ENCODE measurements at regions not wholly inside any gene's neighbourhood (a gene's known extent, or its start where the extent isn't known, plus 50 kb on each side); places are given as distances from the start of the nearest gene placed in this dataset.

DNA sequence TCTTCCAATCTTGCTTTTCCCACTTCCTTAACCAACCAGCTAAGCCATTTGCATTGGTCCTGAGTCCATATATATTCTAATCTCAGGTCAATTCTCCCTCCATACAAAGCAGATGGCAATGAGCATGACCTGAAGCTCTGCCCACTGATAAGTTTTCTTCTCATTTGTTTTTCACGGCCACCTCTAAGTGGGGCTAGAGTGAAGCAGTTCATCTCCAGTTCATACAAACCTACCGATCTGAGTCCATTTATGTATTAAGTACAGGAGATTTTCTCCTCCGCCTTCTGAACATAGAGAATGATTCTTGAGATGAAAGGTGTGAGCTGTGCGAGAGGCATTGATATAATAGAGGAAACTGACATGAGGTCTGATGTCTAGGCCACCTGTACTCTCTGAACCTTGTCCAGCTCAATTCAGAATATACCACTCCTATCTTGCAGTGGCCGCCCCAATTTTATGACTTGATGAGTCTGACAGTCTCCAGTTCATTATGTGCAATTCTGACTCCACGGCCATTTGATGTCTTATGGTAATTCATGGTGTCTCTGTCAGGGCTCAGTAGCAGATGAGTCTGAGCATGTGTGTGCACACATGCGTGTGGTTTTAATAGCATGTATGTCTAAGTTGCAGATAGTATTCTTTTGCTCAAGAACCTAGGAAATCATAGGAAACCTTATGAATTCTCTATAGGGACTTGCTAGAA is 329.8 kb downstream of the PMP22 start:
- no peak overlapping the region for H3K9ac ChIP-seq (ENCODE audit: low read length)
- H3K27ac ChIP-seq (ENCODE audit: low read length) = no peak overlapping the region
- no peak overlapping the region for H2AFZ ChIP-seq (ENCODE audit: low read length)
- H3K79me2 ChIP-seq (ENCODE audit: low read length) = no peaks in the 10 kb centered on the region
- H4K20me1 ChIP-seq (ENCODE audit: insufficient read depth, low read depth, low read length) = no peaks in the 10 kb centered on the region
- no peaks in the 10 kb centered on the region for H3K27me3 ChIP-seq (ENCODE audit: low read length)
- H3K9me3 ChIP-seq (ENCODE audit: low read length) = no peaks in the 10 kb centered on the region
- no peaks in the 10 kb centered on the region for H3K36me3 ChIP-seq (ENCODE audit: insufficient read depth, low read length)
- H3K4me3 ChIP-seq (ENCODE audit: low read length) = no peak overlapping the region
- no peak overlapping the region for H3K4me2 ChIP-seq (ENCODE audit: low read depth, low read length, poor library complexity, severe bottlenecking)
- no peaks in the 10 kb centered on the region for H3K4me1 ChIP-seq (ENCODE audit: low read length)
- H3K9me2 ChIP-seq (replicated peaks; ENCODE audit: insufficient read depth, low read length) = no peaks in the 10 kb centered on the region
- no peak for DNase-seq

DNA sequence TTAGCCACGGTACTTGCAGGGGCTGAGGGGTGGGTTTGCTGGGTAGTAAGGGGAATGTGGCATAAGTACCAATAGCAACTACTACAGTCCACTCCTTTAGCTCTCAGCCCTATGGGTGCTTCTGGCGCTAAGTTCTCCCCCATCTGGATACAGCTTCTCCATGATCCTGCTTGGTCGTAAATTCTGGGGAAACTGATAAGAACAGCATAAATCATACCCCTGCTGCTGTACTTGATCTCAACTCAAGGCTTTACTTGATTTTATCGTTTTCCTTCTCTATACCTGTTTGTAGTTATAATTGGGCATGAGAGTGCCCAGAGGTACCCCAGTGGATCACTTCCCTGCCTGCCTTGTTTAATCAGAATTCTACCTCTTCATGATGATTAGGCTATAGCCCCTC is 331.4 kb downstream of the PMP22 start:
- no peak overlapping the region for H3K4me3 ChIP-seq (ENCODE audit: low read length)
- no peak overlapping the region for H3K9ac ChIP-seq (ENCODE audit: low read length)
- no peak overlapping the region for H3K4me2 ChIP-seq (ENCODE audit: low read depth, low read length, poor library complexity, severe bottlenecking)
- H3K27me3 ChIP-seq (ENCODE audit: low read length) = no peaks in the 10 kb centered on the region
- H3K4me1 ChIP-seq (ENCODE audit: low read length) = no peaks in the 10 kb centered on the region
- no peaks in the 10 kb centered on the region for H3K9me2 ChIP-seq (replicated peaks; ENCODE audit: insufficient read depth, low read length)
- no peaks in the 10 kb centered on the region for H3K36me3 ChIP-seq (ENCODE audit: insufficient read depth, low read length)
- no peak overlapping the region for H3K27ac ChIP-seq (ENCODE audit: low read length)
- H3K9me3 ChIP-seq (ENCODE audit: low read length) = no peaks in the 10 kb centered on the region
- H2AFZ ChIP-seq (ENCODE audit: low read length) = no peak overlapping the region
- no peaks in the 10 kb centered on the region for H3K79me2 ChIP-seq (ENCODE audit: low read length)
- H4K20me1 ChIP-seq (ENCODE audit: insufficient read depth, low read depth, low read length) = no peaks in the 10 kb centered on the region
- DNase-seq = no peak

DNA sequence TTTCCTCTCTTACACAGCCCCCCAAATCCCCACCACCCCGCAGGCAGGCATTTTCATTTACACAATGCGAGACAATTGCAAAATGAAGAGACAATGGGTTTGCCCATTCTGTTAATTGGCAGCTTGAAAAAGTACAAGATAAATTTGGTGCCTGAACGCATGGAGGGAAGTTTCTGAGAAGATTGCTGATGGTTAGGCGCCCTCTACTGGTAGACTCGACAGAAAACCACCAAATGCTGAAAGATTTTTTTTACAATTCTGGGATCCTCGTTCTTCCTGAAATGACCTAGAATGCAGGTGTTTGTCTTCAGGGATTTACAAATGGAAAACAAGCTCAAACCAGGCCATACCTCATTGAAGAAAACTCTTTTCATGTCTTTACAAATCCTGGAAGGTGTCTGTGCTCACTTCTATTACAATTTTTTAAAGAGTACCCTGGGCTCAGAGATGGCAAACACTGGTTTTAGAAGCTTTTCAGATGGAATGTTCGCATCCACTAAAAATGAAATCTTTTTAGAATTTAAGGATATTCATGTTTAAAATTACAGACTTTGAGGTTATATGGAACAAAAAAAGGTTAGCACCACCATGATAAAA is 338.5 kb downstream of the PMP22 start:
- no peaks in the 10 kb centered on the region for H4K20me1 ChIP-seq (ENCODE audit: insufficient read depth, low read depth, low read length)
- no peak overlapping the region for H3K27ac ChIP-seq (ENCODE audit: low read length)
- H3K36me3 ChIP-seq (ENCODE audit: insufficient read depth, low read length) = no peaks in the 10 kb centered on the region
- H3K9me2 ChIP-seq (replicated peaks; ENCODE audit: insufficient read depth, low read length) = no peaks in the 10 kb centered on the region
- DNase-seq = peak; percentile 80
- no peak overlapping the region for H3K4me3 ChIP-seq (ENCODE audit: low read length)
- no peaks in the 10 kb centered on the region for H3K4me1 ChIP-seq (ENCODE audit: low read length)
- no peaks in the 10 kb centered on the region for H3K79me2 ChIP-seq (ENCODE audit: low read length)
- H2AFZ ChIP-seq (ENCODE audit: low read length) = no peak overlapping the region
- H3K9ac ChIP-seq (ENCODE audit: low read length) = no peak overlapping the region
- no peak overlapping the region for H3K4me2 ChIP-seq (ENCODE audit: low read depth, low read length, poor library complexity, severe bottlenecking)
- H3K27me3 ChIP-seq (ENCODE audit: low read length) = no peaks in the 10 kb centered on the region
- peaks cover 3% of the 10 kb centered on the region; the same call in 1 of the 2 replicates for H3K9me3 ChIP-seq (ENCODE audit: low read length)

DNA sequence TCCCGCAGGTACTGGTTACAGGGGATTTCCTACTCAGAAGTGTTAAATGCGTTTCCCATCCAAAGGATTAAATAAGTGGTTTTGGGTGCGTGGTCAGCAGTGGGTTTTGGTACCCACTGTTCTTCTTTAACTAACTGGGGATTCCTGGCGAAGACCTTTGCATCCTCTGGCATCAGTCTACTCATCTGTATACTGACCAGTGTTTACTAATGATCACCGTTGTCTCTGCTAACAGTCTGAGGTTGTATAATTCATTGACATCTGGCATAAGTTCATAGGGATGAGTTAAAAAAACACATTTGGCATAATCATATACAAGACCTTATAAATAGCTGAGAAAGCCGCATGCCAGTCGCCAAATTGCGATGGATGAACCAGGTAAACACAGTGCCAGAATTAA is 339.1 kb downstream of the PMP22 start:
- Histone ChIP-seq H3K9me2 (replicated peaks; ENCODE audit: insufficient read depth, low read length) (no peaks in the 10 kb centered on the region), H3K9ac (ENCODE audit: low read length) (no peak overlapping the region), H2AFZ (ENCODE audit: low read length) (no peak overlapping the region), H3K4me3 (ENCODE audit: low read length) (no peak overlapping the region), H3K27ac (ENCODE audit: low read length) (no peak overlapping the region), H3K9me3 (ENCODE audit: low read length) (peaks cover 3% of the 10 kb centered on the region; the same call in 1 of the 2 replicates), H4K20me1 (ENCODE audit: insufficient read depth, low read depth, low read length) (no peaks in the 10 kb centered on the region), H3K36me3 (ENCODE audit: insufficient read depth, low read length) (no peaks in the 10 kb centered on the region), H3K79me2 (ENCODE audit: low read length) (no peaks in the 10 kb centered on the region), H3K4me2 (ENCODE audit: low read depth, low read length, poor library complexity, severe bottlenecking) (no peak overlapping the region), H3K27me3 (ENCODE audit: low read length) (no peaks in the 10 kb centered on the region), H3K4me1 (ENCODE audit: low read length) (no peaks in the 10 kb centered on the region)
- DNase-seq = no peak

DNA sequence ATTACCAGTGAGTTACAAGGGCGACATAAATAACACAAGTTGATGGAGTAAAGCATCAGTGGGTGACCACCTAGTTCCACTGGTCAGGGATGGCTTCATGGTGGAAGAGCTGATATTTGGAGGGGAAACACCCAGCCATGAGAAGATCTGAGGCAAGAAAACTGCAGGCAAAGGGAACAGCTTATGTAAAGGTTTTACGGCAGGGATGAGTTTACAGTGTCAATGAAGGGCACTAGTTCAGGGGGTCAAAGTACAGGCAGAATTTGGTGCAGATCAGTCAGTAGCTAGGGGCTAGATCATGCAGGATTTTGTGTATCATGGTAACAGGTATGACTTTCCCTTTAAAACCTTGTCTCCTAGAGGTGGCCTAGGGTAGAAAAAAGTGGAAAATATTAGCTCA is 339.6 kb downstream of the PMP22 start:
- Histone ChIP-seq H3K27me3 (ENCODE audit: low read length) (no peaks in the 10 kb centered on the region), H4K20me1 (ENCODE audit: insufficient read depth, low read depth, low read length) (no peaks in the 10 kb centered on the region), H3K79me2 (ENCODE audit: low read length) (no peaks in the 10 kb centered on the region), H3K4me2 (ENCODE audit: low read depth, low read length, poor library complexity, severe bottlenecking) (no peak overlapping the region), H3K4me1 (ENCODE audit: low read length) (no peaks in the 10 kb centered on the region), H3K9me2 (replicated peaks; ENCODE audit: insufficient read depth, low read length) (no peaks in the 10 kb centered on the region), H3K4me3 (ENCODE audit: low read length) (no peak overlapping the region), H3K27ac (ENCODE audit: low read length) (no peak overlapping the region), H3K9me3 (ENCODE audit: low read length) (peaks cover 3% of the 10 kb centered on the region; the same call in 1 of the 2 replicates), H3K9ac (ENCODE audit: low read length) (no peak overlapping the region), H3K36me3 (ENCODE audit: insufficient read depth, low read length) (no peaks in the 10 kb centered on the region), H2AFZ (ENCODE audit: low read length) (no peak overlapping the region)
- DNase-seq = no peak

DNA sequence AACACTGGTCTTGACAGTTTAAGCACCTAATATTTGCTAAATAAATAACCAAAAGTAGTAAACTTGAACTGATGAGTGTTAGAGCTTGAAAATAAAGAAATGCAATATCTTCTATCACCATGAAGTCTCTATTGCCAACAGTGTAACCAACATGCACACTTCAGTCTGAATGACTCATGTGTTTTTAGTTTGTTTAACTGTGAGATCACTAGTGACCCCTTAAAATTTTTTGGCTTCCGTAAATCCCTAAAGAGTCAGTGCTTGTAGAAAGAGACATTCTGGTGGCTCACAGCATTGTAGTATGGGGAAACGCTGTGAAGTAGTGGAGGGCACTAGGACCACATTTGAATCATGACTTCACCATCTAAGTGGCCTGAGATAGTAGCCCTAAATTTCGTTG is 341.1 kb downstream of the PMP22 start:
- Histone ChIP-seq H3K27ac (ENCODE audit: low read length) (no peak overlapping the region), H4K20me1 (ENCODE audit: insufficient read depth, low read depth, low read length) (no peaks in the 10 kb centered on the region), H3K79me2 (ENCODE audit: low read length) (no peaks in the 10 kb centered on the region), H3K9me2 (replicated peaks; ENCODE audit: insufficient read depth, low read length) (no peaks in the 10 kb centered on the region), H3K36me3 (ENCODE audit: insufficient read depth, low read length) (no peaks in the 10 kb centered on the region), H3K4me2 (ENCODE audit: low read depth, low read length, poor library complexity, severe bottlenecking) (no peak overlapping the region), H3K27me3 (ENCODE audit: low read length) (no peaks in the 10 kb centered on the region), H2AFZ (ENCODE audit: low read length) (no peak overlapping the region), H3K4me1 (ENCODE audit: low read length) (peaks cover 1% of the 10 kb centered on the region; the same call in 1 of the 2 replicates), H3K9ac (ENCODE audit: low read length) (no peak overlapping the region), H3K9me3 (ENCODE audit: low read length) (peaks cover 3% of the 10 kb centered on the region; the same call in 1 of the 2 replicates), H3K4me3 (ENCODE audit: low read length) (no peak overlapping the region)
- DNase-seq = no peak

DNA sequence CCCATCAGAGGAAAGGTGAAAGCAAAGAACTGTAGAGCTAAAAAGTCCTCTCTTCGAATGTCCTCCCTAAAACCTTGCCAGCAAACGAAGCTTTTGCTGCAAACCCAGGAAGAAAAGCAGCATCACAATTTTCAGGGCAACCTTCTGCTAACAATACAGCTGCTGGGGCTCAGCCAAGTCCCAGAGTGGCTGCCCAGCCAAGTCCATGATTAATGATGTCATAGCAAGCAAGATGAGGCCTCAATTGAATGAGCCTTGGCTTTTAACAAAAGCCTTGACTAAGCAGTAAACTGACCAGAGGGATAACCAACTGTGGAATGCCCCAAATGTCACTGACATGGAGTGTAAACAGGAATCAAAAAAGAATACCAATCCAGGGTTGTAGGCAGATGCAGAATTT is 342.7 kb downstream of the PMP22 start:
- Histone ChIP-seq H3K4me3 (ENCODE audit: low read length) (no peak overlapping the region), H4K20me1 (ENCODE audit: insufficient read depth, low read depth, low read length) (no peaks in the 10 kb centered on the region), H3K9me3 (ENCODE audit: low read length) (peaks cover 3% of the 10 kb centered on the region; the same call in 1 of the 2 replicates), H3K4me1 (ENCODE audit: low read length) (peaks cover 5% of the 10 kb centered on the region; the same call in 1 of the 2 replicates), H3K79me2 (ENCODE audit: low read length) (no peaks in the 10 kb centered on the region), H3K4me2 (ENCODE audit: low read depth, low read length, poor library complexity, severe bottlenecking) (no peak overlapping the region), H3K27me3 (ENCODE audit: low read length) (no peaks in the 10 kb centered on the region), H3K36me3 (ENCODE audit: insufficient read depth, low read length) (no peaks in the 10 kb centered on the region), H3K9ac (ENCODE audit: low read length) (no peak overlapping the region), H2AFZ (ENCODE audit: low read length) (no peak overlapping the region), H3K9me2 (replicated peaks; ENCODE audit: insufficient read depth, low read length) (no peaks in the 10 kb centered on the region), H3K27ac (ENCODE audit: low read length) (no peak overlapping the region)
- DNase-seq = no peak

DNA sequence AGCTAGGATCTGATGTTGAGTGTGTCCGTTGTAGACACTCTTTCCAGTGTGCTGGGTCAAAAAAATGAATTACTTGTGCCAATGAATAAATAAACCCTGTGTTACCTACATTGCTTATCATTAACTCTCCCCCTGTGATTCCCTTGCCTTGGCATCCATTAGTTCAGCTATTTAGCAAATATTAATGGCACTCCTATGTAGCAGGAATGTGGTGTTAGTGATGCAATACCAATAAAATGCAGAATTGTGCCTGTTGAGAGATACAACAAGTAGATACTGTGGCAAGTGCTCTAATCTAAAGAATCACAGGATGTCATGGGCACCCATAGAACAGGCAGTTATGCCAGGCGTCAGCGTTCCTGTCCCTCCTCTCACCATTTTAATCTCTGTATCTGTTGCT is 343.2 kb downstream of the PMP22 start:
- H2AFZ ChIP-seq (ENCODE audit: low read length) = no peak overlapping the region
- no peak overlapping the region for H3K4me2 ChIP-seq (ENCODE audit: low read depth, low read length, poor library complexity, severe bottlenecking)
- H4K20me1 ChIP-seq (ENCODE audit: insufficient read depth, low read depth, low read length) = no peaks in the 10 kb centered on the region
- H3K36me3 ChIP-seq (ENCODE audit: insufficient read depth, low read length) = no peaks in the 10 kb centered on the region
- H3K27me3 ChIP-seq (ENCODE audit: low read length) = no peaks in the 10 kb centered on the region
- H3K79me2 ChIP-seq (ENCODE audit: low read length) = no peaks in the 10 kb centered on the region
- H3K27ac ChIP-seq (ENCODE audit: low read length) = no peak overlapping the region
- H3K9me3 ChIP-seq (ENCODE audit: low read length) = peaks cover 3% of the 10 kb centered on the region; the same call in 1 of the 2 replicates
- no peak overlapping the region for H3K4me3 ChIP-seq (ENCODE audit: low read length)
- H3K4me1 ChIP-seq (ENCODE audit: low read length) = peaks cover 5% of the 10 kb centered on the region; the same call in 1 of the 2 replicates
- no peak for DNase-seq
- no peaks in the 10 kb centered on the region for H3K9me2 ChIP-seq (replicated peaks; ENCODE audit: insufficient read depth, low read length)
- H3K9ac ChIP-seq (ENCODE audit: low read length) = no peak overlapping the region
